Psoas muscle (tissue), 7 donors: ENCODE measurements at regions not wholly inside any gene's neighbourhood (a gene's known extent, or its start where the extent isn't known, plus 50 kb on each side); places are given as distances from the start of the nearest gene placed in this dataset.

Experiments used
- ATAC-seq, 4 donors: fragments of 200-7000 bp; cut with Tn5 transposase; one replicate each; pipeline ENCODE4 v1.9.1; 2020; ENCODE audit warnings: moderate library complexity in 3 of 4, mild to moderate bottlenecking in 2 of 4
- DNase-seq, 2 donors: peaks; one replicate each; pipeline ENCODE4 v3.0.0-alpha.2; 2020
- H3K27ac ChIP-seq: fragments of 200-600 bp; one replicate; pipeline ENCODE4 v1.8.0; 2022
- H3K27me3 ChIP-seq, 3 donors: fragments of 200-600 bp in 1 of 3; one replicate each; pipeline versions ENCODE4 v1.6.1 to v1.8.0; 2013 to 2022; ENCODE audit warnings: low read length in 2 of 3, mild to moderate bottlenecking in 2 of 3, moderate library complexity in 1 of 3; ENCODE audit not compliant: insufficient read depth in 3 of 3
- H3K36me3 ChIP-seq, 2 donors: fragments of 200-600 bp in 1 of 2; one replicate each; pipeline versions ENCODE4 v1.6.1 to v1.8.0; 2013 to 2022; ENCODE audit warnings: low read depth in 1 of 2, mild to moderate bottlenecking in 1 of 2, moderate library complexity in 1 of 2; ENCODE audit not compliant: insufficient read depth in 1 of 2
- H3K4me1 ChIP-seq: fragments of 200-600 bp; one replicate; pipeline ENCODE4 v1.8.0; 2022
- H3K4me3 ChIP-seq: fragments of 200-600 bp; one replicate; pipeline ENCODE4 v1.8.0; 2022; ENCODE audit warnings: mild to moderate bottlenecking
- H3K9me3 ChIP-seq: fragments of 200-600 bp; one replicate; pipeline ENCODE4 v1.8.0; 2022
- WGBS, 3 donors: extraction: QIAGEN DNeasy Blood & Tissue Kit; methylation state at CpG; one replicate each; pipeline versions ENCODE4 v1.1.6 to v1.1.7; 2013; 5-methylcytosine and 5-hydroxymethylcytosine counted together
- intact Hi-C, 2 donors: fragments of 100-400 bp; cut with DNase I; formaldehyde crosslinking; loops; one replicate each; pipeline versions ENCODE4 v1.11.0 to v1.14.2; 2022
- TF ChIP-seq, protein P1 (sequence below): fragments of 200-600 bp; IDR thresholded peaks from one replicate; pipeline ENCODE4 v1.8.0; 2022; ENCODE audit warnings: antibody characterized with exemption
- donor health status: healthy with polysubstance abuse.
- donor health status: DM: no; HTN: no; CAD: no; lungs with moderate emphysema.
- donor health status: Bipolar disorder and iron deficiency.
- donor health status: healthy.
- donor health status: DM: yes; HTN: yes; CAD: no.
- donor health status: DM: no; HTN: no; CAD: no.
- donor health status: DM: yes; HTN: yes; CAD: no.

DNA sequence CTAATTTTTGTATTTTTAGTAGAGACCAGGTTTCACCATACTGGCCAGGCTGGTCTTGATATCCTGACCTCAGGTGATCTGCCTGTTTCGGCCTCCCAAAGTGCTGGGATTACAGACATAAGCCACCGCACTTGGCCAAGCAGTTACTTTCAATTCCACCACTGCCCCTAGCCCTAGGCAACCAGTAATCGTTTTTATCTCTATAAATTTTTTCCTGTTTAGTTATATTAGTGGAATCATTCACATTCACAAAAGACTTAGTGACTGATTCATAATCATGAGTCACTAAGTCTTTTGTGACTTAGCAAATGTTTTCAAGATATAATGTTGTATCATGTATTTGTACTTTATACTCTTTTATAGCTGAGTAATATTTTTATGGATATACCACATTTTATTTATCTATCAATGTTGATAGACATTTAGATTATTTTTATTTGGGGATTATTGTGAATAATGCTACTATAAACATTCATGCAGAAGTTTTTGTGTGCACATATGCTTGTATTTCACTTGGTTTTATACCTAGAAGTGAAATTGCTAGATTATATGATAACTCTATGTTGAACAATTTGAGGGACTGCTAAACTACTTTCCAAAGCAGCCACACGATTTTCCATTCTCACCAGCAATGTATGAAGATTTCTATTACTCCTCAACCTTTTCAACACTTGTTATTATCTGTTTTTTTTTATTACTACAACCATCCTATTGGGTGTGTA lies 421.4 kb upstream of the ID4 start:
- DNase-seq (no peak), ATAC-seq (no peak)
- H3K4me3 ChIP-seq, result no peak overlapping the region
- H3K27me3 ChIP-seq, result no peaks in the 10 kb centered on the region
- WGBS, 3 donors, result 73 to 82% (median 78%) methylated on average over 4 of the region's 4 CpGs
- H3K36me3 ChIP-seq, result no peaks in the 10 kb centered on the region
- TF ChIP-seq, protein P1, sequence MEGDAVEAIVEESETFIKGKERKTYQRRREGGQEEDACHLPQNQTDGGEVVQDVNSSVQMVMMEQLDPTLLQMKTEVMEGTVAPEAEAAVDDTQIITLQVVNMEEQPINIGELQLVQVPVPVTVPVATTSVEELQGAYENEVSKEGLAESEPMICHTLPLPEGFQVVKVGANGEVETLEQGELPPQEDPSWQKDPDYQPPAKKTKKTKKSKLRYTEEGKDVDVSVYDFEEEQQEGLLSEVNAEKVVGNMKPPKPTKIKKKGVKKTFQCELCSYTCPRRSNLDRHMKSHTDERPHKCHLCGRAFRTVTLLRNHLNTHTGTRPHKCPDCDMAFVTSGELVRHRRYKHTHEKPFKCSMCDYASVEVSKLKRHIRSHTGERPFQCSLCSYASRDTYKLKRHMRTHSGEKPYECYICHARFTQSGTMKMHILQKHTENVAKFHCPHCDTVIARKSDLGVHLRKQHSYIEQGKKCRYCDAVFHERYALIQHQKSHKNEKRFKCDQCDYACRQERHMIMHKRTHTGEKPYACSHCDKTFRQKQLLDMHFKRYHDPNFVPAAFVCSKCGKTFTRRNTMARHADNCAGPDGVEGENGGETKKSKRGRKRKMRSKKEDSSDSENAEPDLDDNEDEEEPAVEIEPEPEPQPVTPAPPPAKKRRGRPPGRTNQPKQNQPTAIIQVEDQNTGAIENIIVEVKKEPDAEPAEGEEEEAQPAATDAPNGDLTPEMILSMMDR, result no peak
- intact Hi-C loops, result no loop called here
- no peak overlapping the region for H3K27ac ChIP-seq
- no peaks in the 10 kb centered on the region for H3K4me1 ChIP-seq
- peaks cover 9% of the 10 kb centered on the region for H3K9me3 ChIP-seq

DNA sequence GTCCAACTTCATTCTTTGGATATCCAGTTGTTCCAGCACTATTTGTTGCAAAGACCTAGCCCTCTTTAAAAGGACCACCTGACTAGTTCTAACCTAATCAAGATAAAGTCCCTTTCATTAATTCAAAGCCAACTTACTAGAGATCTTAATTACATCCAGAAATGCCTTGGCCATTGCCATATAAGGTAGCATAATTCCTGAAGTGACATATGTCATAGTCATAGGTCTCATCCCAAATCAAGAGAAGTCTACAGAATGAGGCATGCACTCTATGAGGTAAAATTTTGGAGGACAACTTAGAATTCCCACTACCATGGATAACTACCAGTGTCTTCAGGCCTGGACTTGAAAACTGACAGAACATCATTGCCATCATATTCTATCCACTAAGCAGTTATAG lies 420.4 kb upstream of the ID4 start:
- no peak for ATAC-seq
- no peak overlapping the region for H3K27ac ChIP-seq
- no peak overlapping the region for H3K4me3 ChIP-seq
- peaks cover 9% of the 10 kb centered on the region for H3K9me3 ChIP-seq
- H3K36me3 ChIP-seq, result no peaks in the 10 kb centered on the region
- no peaks in the 10 kb centered on the region for H3K4me1 ChIP-seq
- TF ChIP-seq, protein P1, result no peak
- no peak for DNase-seq
- no peaks in the 10 kb centered on the region for H3K27me3 ChIP-seq
- intact Hi-C loops, result no loop called here

- Histone ChIP-seq H3K36me3 (no peaks in the 10 kb centered on the region), H3K27me3 (no peaks in the 10 kb centered on the region), H3K4me1 (no peaks in the 10 kb centered on the region), H3K4me3 (no peak overlapping the region), H3K9me3 (peaks cover 9% of the 10 kb centered on the region), H3K27ac (no peak overlapping the region)
- ATAC-seq, result no peak
- DNase-seq, result no peak
- TF ChIP-seq, protein P1, result no peak
- intact Hi-C loops, result no loop called here
These were observed 419.5 kb upstream of the ID4 start for GRCh38 chr6:19417713-19418112.

- TF ChIP-seq, protein P1, result no peak
- no peak for ATAC-seq
- intact Hi-C loops, result no loop called here
- no peaks in the 10 kb centered on the region for H3K27me3 ChIP-seq
- no peak overlapping the region for H3K4me3 ChIP-seq
- H3K9me3 ChIP-seq, result no peaks in the 10 kb centered on the region
- H3K4me1 ChIP-seq, result no peaks in the 10 kb centered on the region
- no peaks in the 10 kb centered on the region for H3K36me3 ChIP-seq
- DNase-seq, result no peak
- H3K27ac ChIP-seq, result no peak overlapping the region
- 65 to 85% (median 77%) methylated on average over 2 of the region's 2 CpGs for whole genome bisulfite sequencing, 3 donors
These were observed 412.3 kb upstream of the ID4 start for GRCh38 chr6:19424853-19425252.

- DNase-seq (no peak), ATAC-seq (no peak)
- TF ChIP-seq, protein P1, result no peak
- Histone ChIP-seq H3K4me3 (no peak overlapping the region), H3K36me3 (no peaks in the 10 kb centered on the region), H3K4me1 (no peaks in the 10 kb centered on the region), H3K27ac (no peak overlapping the region), H3K9me3 (no peaks in the 10 kb centered on the region), H3K27me3 (no peaks in the 10 kb centered on the region)
- intact Hi-C loops, result no loop called here
- WGBS, 3 donors, result 55 to 67% (median 63%) methylated on average over 1 of the region's 1 CpG
These were observed 409.6 kb upstream of the ID4 start for GRCh38 chr6:19427548-19427947.
